CD14-positive monocyte (primary cell): ENCODE measurements at regions not wholly inside any gene's neighbourhood (a gene's known extent, or its start where the extent isn't known, plus 50 kb on each side); places are given as distances from the start of the nearest gene placed in this dataset.
A peak's percentile ranks its signal among the peaks of the same experiment; 100 is the strongest.

Source experiments
- DNase-seq, 3 donors: peaks; one replicate each; pipeline ENCODE4 v3.0.0-alpha.2; 2011 to 2022
- H2AFZ ChIP-seq: 2 replicates; pipeline ENCODE4 v1.6.0; 2012; ENCODE audit warnings: mild to moderate bottlenecking, low read depth, low read length, inconsistent platforms; ENCODE audit not compliant: insufficient read depth, poor library complexity, severe bottlenecking
- H3K27ac ChIP-seq, 2 donors: 1 replicate in 1 of 2; 2 replicates in 1 of 2; pipeline ENCODE4 v1.5.1; 2012 to 2013; ENCODE audit warnings: low read length in 2 of 2, control low read depth in 1 of 2, inconsistent platforms in 1 of 2, low read depth in 1 of 2, mild to moderate bottlenecking in 1 of 2
- H3K27me3 ChIP-seq, 2 donors: one replicate each; pipeline versions ENCODE4 v1.6.0 to v1.6.1; 2011 to 2013; ENCODE audit warnings: low read length in 2 of 2; ENCODE audit not compliant: control insufficient read depth in 2 of 2, insufficient read depth in 2 of 2
- H3K36me3 ChIP-seq, 2 donors: replicated peaks in 1 of 2; 1 replicate in 1 of 2; 2 replicates in 1 of 2; pipeline versions ENCODE4 v1.5.1 to v1.6.1; 2012 to 2013; ENCODE audit warnings: low read length in 2 of 2, control low read depth in 1 of 2, inconsistent platforms in 1 of 2, mild to moderate bottlenecking in 1 of 2; ENCODE audit not compliant: insufficient read depth in 2 of 2, control insufficient read depth in 1 of 2
- H3K4me1 ChIP-seq, 2 donors: 1 replicate in 1 of 2; 2 replicates in 1 of 2; pipeline versions ENCODE4 v1.5.1 to v1.6.1; 2012 to 2013; ENCODE audit warnings: low read length in 2 of 2, control low read depth in 1 of 2, inconsistent platforms in 1 of 2, mild to moderate bottlenecking in 1 of 2, moderate library complexity in 1 of 2; ENCODE audit not compliant: insufficient read depth in 2 of 2, control insufficient read depth in 1 of 2
- H3K4me2 ChIP-seq: replicated peaks from 2 replicates; pipeline ENCODE3; 2012; ENCODE audit warnings: low read length, moderate library complexity, mild to moderate bottlenecking; ENCODE audit not compliant: poor library complexity, severe bottlenecking; ENCODE audit errors: extremely low read depth
- H3K4me3 ChIP-seq, 3 experiments: fragments of 200-600 bp in 1 of 3; sonication (generic) in 1 of 3; replicated peaks in 1 of 3; 1 replicate in 2 of 3; 2 replicates in 1 of 3; pipeline ENCODE4 v1.5.1; 2011 to 2013; ENCODE audit warnings: low read length in 3 of 3, mild to moderate bottlenecking in 3 of 3, control low read depth in 2 of 3, low read depth in 2 of 3, inconsistent platforms in 1 of 3, moderate library complexity in 1 of 3
- H3K79me2 ChIP-seq: 2 replicates; pipeline ENCODE4 v1.6.0; 2012; ENCODE audit warnings: mild to moderate bottlenecking, control low read depth, inconsistent platforms, low read length, moderate library complexity; ENCODE audit not compliant: insufficient read depth
- H3K9ac ChIP-seq: 2 replicates; pipeline ENCODE4 v1.6.0; 2017; ENCODE audit warnings: low read length, mild to moderate bottlenecking; ENCODE audit not compliant: insufficient read depth, poor library complexity, severe bottlenecking
- H3K9me3 ChIP-seq, 2 donors: replicated peaks in 1 of 2; 1 replicate in 1 of 2; 2 replicates in 1 of 2; pipeline versions ENCODE4 v1.5.1 to v1.6.1; 2012 to 2013; ENCODE audit warnings: low read length in 2 of 2, control low read depth in 1 of 2; ENCODE audit not compliant: control insufficient read depth in 1 of 2, insufficient read depth in 1 of 2
- H4K20me1 ChIP-seq: 2 replicates; pipeline ENCODE4 v1.6.0; 2012; ENCODE audit warnings: mild to moderate bottlenecking, low read length, control low read depth, moderate library complexity; ENCODE audit not compliant: insufficient read depth
- H3K27ac Mint-ChIP-seq, 7 donors: one replicate each; pipeline ENCODE4 v1.8.0; 2020; ENCODE audit warnings: mild to moderate bottlenecking in 7 of 7, mixed read lengths in 7 of 7, moderate library complexity in 6 of 7, inconsistent platforms in 2 of 7
- H3K27me3 Mint-ChIP-seq, 3 donors: one replicate each; pipeline ENCODE4 v1.8.0; 2021 to 2022; ENCODE audit warnings: low read depth in 3 of 3, mild to moderate bottlenecking in 3 of 3, mixed read lengths in 3 of 3, moderate library complexity in 3 of 3, inconsistent platforms in 1 of 3
- H3K36me3 Mint-ChIP-seq, 2 donors: one replicate each; pipeline ENCODE4 v1.8.0; 2020; ENCODE audit warnings: mixed read lengths in 2 of 2, inconsistent platforms in 1 of 2, mild to moderate bottlenecking in 1 of 2
- H3K4me1 Mint-ChIP-seq: one replicate; pipeline ENCODE4 v1.8.0; 2020; ENCODE audit warnings: mild to moderate bottlenecking, mixed read lengths
- H3K4me3 Mint-ChIP-seq, 2 donors: one replicate each; pipeline ENCODE4 v1.8.0; 2020; ENCODE audit warnings: mild to moderate bottlenecking in 2 of 2, mixed read lengths in 2 of 2, moderate library complexity in 1 of 2
- H3K9me3 Mint-ChIP-seq, 7 donors: one replicate each; pipeline ENCODE4 v1.8.0; 2020 to 2022; ENCODE audit warnings: mixed read lengths in 7 of 7, mild to moderate bottlenecking in 6 of 7, moderate library complexity in 6 of 7, inconsistent platforms in 2 of 7
- CTCF ChIP-seq: fragments of 200-600 bp; IDR thresholded peaks from one replicate; pipeline ENCODE4 v1.8.0; 2022; ENCODE audit warnings: antibody characterized with exemption, mild to moderate bottlenecking
- WGBS: methylation state at CpG from one replicate; pipeline ENCODE4 v1.1.5; 2013; ENCODE audit warnings: missing lambda C conversion rate; ENCODE audit not compliant: insufficient coverage; 5-methylcytosine and 5-hydroxymethylcytosine counted together
- intact Hi-C, 2 donors: fragments of 100-400 bp; cut with micrococcal nuclease; formaldehyde crosslinking; loops; one replicate each; pipeline versions ENCODE4 v1.15.0 to v1.15.1; 2023

DNA sequence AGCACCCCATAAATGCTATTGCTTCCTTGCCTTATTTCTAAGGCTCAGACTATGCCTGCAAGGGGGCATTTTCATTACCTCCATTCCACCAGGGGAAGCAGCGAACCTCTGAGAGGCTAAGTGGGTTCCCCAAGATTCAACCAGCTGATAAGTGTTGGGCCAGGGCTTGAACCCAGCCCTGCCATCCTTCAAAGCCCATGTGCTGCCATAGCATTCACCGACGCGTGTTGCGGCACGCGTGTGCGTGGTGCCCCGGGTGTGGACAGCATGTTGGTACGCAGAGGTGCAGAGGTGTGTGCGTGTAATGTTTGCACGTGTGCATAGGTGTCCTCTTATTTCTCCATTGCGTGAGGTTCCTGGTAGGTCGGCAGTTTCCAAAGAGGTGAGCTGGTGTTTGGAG is 66.0 kb upstream of the PPARA start:
- H3K4me3 Mint-ChIP-seq = no peak overlapping the region
- H3K27ac ChIP-seq = no peak overlapping the region

GRCh38 chr22:46084943-46085827 is 65.1 kb upstream of the PPARA start:
- peaks cover 31 to 64% of the 10 kb centered on the region in 2 donors for H3K36me3 Mint-ChIP-seq
- DNase-seq = no peak
- no peak overlapping the region for H3K9ac ChIP-seq
- H3K4me1 Mint-ChIP-seq = no peaks in the 10 kb centered on the region
- H3K27me3 Mint-ChIP-seq = no peaks in the 10 kb centered on the region
- TF ChIP-seq CTCF = no peak
- H3K4me3 ChIP-seq = no peak overlapping the region
- peaks cover 96% of the 10 kb centered on the region for H3K79me2 ChIP-seq
- H3K4me2 ChIP-seq = no peak overlapping the region
- 95% methylated on average over 24 of the region's 35 CpGs for WGBS
- no peaks in the 10 kb centered on the region for H3K4me1 ChIP-seq
- no peak overlapping the region for H3K27ac ChIP-seq
- H3K9me3 ChIP-seq = no peaks in the 10 kb centered on the region
- intact Hi-C loops = no loop called here
- peak overlapping the region in 1 of 7 donors; percentile 57 for H3K27ac Mint-ChIP-seq
- no peaks in the 10 kb centered on the region for H3K9me3 Mint-ChIP-seq
- no peak overlapping the region for H3K4me3 Mint-ChIP-seq
- no peaks in the 10 kb centered on the region for H3K27me3 ChIP-seq
- no peak overlapping the region for H2AFZ ChIP-seq
- H3K36me3 ChIP-seq = peaks cover 39 to 74% of the 10 kb centered on the region in 2 donors
- H4K20me1 ChIP-seq = peaks cover 99% of the 10 kb centered on the region

More for the DNA sequence above, 66.0 kb upstream of the PPARA start:
- Histone ChIP-seq H4K20me1 (peaks cover 99% of the 10 kb centered on the region), H3K27me3 (no peaks in the 10 kb centered on the region), H3K36me3 (peaks cover 39 to 71% of the 10 kb centered on the region in 2 donors), H3K4me1 (no peaks in the 10 kb centered on the region), H3K4me3 (no peak overlapping the region), H3K9ac (no peak overlapping the region), H3K4me2 (no peak overlapping the region), H2AFZ (no peak overlapping the region), H3K79me2 (peaks cover 96% of the 10 kb centered on the region), H3K9me3 (no peaks in the 10 kb centered on the region)
- Mint-ChIP-seq H3K27me3 (no peaks in the 10 kb centered on the region), H3K9me3 (no peaks in the 10 kb centered on the region), H3K36me3 (peaks cover 29 to 64% of the 10 kb centered on the region in 2 donors), H3K4me1 (no peaks in the 10 kb centered on the region), H3K27ac (peak overlapping the region in 1 of 7 donors; percentile 18)
- 98% methylated on average over 6 of the region's 14 CpGs for WGBS
- intact Hi-C loops = no loop called here
- DNase-seq = no peak
- no peak for TF ChIP-seq CTCF
